WTC11 (cell line): ENCODE measurements at regions not wholly inside any gene's neighbourhood (a gene's known extent, or its start where the extent isn't known, plus 50 kb on each side); places are given as distances from the start of the nearest gene placed in this dataset.

Source experiments
- AFF4 ChIP-seq: sonication (generic); formaldehyde crosslinking; IDR thresholded peaks from 2 replicates; pipeline ENCODE4 v1.8.1; 2023; ENCODE audit warnings: mild to moderate bottlenecking, missing genetic modification reagents, borderline replicate concordance
- CBFB ChIP-seq: sonication (generic); formaldehyde crosslinking; IDR thresholded peaks from 2 replicates; pipeline ENCODE4 v1.8.1; 2022; ENCODE audit warnings: mild to moderate bottlenecking, low read depth, missing genetic modification reagents
- CTCF ChIP-seq: fragments of 200-600 bp; IDR thresholded peaks from 2 replicates; pipeline ENCODE4 v1.8.0; 2022; ENCODE audit warnings: antibody characterized with exemption
- E2F1 ChIP-seq: sonication (generic); formaldehyde crosslinking; IDR thresholded peaks from 2 replicates; pipeline ENCODE4 v1.8.0; 2022; ENCODE audit warnings: mild to moderate bottlenecking, missing genetic modification reagents
- GRHL2 ChIP-seq: fragments of 250-450 bp; sonication (Bioruptor Pico); IDR thresholded peaks from 2 replicates; pipeline ENCODE4 v1.8.0; 2022; ENCODE audit warnings: mild to moderate bottlenecking, moderate library complexity; ENCODE audit not compliant: insufficient replicate concordance, severe bottlenecking
- MAX ChIP-seq: sonication (generic); formaldehyde crosslinking; IDR thresholded peaks from 2 replicates; pipeline ENCODE4 v1.8.0; 2022; ENCODE audit warnings: mild to moderate bottlenecking, missing genetic modification reagents
- MLX ChIP-seq: sonication (generic); formaldehyde crosslinking; IDR thresholded peaks from 2 replicates; pipeline ENCODE4 v1.8.1; 2023; ENCODE audit warnings: mild to moderate bottlenecking, missing genetic modification reagents, moderate library complexity
- NR3C1 ChIP-seq: sonication (generic); formaldehyde crosslinking; conservative IDR thresholded peaks from 2 replicates; pipeline ENCODE4 v1.8.1; 2023; ENCODE audit warnings: low read depth, mild to moderate bottlenecking, missing genetic modification reagents
- SMAD3 ChIP-seq: sonication (generic); formaldehyde crosslinking; IDR thresholded peaks from 2 replicates; pipeline ENCODE4 v1.8.0; 2022; ENCODE audit warnings: missing genetic modification reagents, mild to moderate bottlenecking, borderline replicate concordance
- SP1 ChIP-seq: sonication (generic); formaldehyde crosslinking; conservative IDR thresholded peaks from 2 replicates; pipeline ENCODE4 v1.8.1; 2022; ENCODE audit warnings: missing genetic modification reagents
- TEAD1 ChIP-seq: sonication (generic); formaldehyde crosslinking; IDR thresholded peaks from 2 replicates; pipeline ENCODE4 v1.8.0; 2022; ENCODE audit warnings: mild to moderate bottlenecking, missing genetic modification reagents
- ZNF281 ChIP-seq: sonication (generic); formaldehyde crosslinking; IDR thresholded peaks from 2 replicates; pipeline ENCODE4 v1.8.0; 2023; ENCODE audit warnings: mild to moderate bottlenecking, missing genetic modification reagents
- ZNF416 ChIP-seq: fragments of 250-450 bp; sonication (Bioruptor Pico); IDR thresholded peaks from 2 replicates; pipeline ENCODE4 v1.9.0; 2021; ENCODE audit warnings: mild to moderate bottlenecking, inconsistent platforms
- ZNF423 ChIP-seq: fragments of 250-450 bp; sonication (Bioruptor Pico); IDR thresholded peaks from 2 replicates; pipeline ENCODE4 v2.1.2; 2022; ENCODE audit warnings: mild to moderate bottlenecking, moderate library complexity

GRCh38 chr2:152874955-152875354 is 156.5 kb downstream of the ARL6IP6 start:
- TF ChIP-seq GRHL2 (no peak), AFF4 (no peak), ZNF281 (CRISPR knock-in tag) (no peak), MAX (CRISPR knock-in tag) (no peak), NR3C1 (no peak), CTCF (no peak), E2F1 (CRISPR knock-in tag) (no peak), ZNF423 (CRISPR knock-in tag) (no peak), ZNF416 (CRISPR knock-in tag) (no peak), TEAD1 (CRISPR knock-in tag) (no peak), SMAD3 (no peak), SP1 (CRISPR knock-in tag) (no peak), MLX (CRISPR knock-in tag) (no peak), CBFB (CRISPR knock-in tag) (no peak)
